GM18511 (cell line): ENCODE measurements at regions not wholly inside any gene's neighbourhood (a gene's known extent, or its start where the extent isn't known, plus 50 kb on each side); places are given as distances from the start of the nearest gene placed in this dataset.

Source experiments
- ATAC-seq: cut with Tn5 transposase; IDR thresholded peaks from one replicate; pipeline ENCODE4 v1.9.1; 2021; ENCODE audit warnings: mild to moderate bottlenecking, moderate library complexity; ENCODE audit not compliant: unreplicated experiment

DNA sequence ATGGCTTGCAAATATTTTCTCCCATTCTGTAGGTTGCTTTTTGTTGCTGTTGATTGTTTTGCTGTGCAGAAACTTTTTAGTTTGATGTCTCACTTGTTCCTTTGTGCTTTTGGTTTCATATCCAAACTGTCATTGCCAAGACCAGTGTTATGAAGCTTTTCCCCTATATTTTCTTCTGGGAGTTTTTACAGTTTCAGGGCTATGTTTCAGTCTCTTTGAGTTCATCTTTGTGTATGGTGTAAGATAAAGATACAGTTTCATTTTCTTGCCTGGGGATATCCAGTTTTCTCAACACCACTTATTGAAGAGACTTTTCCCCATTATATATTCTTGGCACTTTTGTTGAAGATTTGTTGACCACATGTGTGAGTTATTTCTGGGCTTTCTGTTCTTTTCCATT is 139.9 kb downstream of the MRPL57 start:
- no peak for ATAC-seq

DNA sequence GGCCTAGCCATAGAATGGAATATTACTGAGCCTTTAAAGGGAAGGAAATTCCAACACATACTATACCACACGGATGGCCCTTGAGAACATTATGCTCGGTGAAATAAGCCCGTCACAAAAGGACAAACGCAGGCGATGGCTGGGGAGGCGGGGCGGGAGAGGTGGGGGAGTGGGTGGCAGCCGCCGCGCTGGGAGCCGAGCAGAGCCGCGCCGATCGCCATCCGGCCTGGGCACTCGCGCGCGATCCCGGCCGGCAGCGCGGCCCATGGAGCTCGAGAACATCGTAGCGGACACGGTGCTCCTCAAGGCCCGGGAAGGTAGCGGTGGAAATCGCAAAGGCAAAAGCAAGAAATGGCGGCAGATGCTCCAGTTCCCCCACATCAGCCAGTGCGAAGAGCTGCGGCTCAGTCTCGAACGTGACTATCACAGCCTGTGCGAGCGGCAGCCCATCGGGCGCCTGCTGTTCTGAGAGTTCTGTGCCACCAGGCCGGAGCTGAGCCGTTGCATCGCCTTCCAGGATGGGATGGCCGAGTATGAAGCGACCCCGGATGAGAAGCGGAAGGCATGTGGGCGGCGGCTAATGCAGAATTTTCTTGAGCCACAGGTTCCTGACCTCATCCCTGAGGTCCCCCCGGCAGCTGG is 140.1 kb downstream of the ZDHHC20 start:
- ATAC-seq, result no peak

GRCh38 chr13:21319869-21320641 is 139.0 kb downstream of the ZDHHC20 start:
- no peak for ATAC-seq

DNA sequence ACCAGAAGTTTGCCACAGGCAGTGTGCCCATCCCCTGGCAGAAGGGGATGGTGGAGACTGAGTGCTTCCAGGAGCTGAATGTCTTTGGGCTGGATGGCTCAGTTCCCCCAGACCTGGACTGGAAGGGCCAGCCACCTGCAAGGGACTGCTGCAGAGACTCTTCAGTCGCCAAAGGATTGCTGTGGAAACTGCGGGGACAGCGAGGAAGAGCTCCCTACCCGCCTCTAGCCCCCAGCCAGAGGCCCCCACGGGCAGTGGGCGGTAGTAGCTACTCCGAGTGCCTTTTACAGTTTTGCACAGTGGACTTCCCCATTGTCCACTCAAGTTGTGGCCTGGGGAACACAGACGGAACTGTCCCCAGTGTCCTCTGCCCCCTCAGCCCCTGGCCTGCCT is 138.5 kb downstream of the ZDHHC20 start:
- no peak for ATAC-seq

DNA sequence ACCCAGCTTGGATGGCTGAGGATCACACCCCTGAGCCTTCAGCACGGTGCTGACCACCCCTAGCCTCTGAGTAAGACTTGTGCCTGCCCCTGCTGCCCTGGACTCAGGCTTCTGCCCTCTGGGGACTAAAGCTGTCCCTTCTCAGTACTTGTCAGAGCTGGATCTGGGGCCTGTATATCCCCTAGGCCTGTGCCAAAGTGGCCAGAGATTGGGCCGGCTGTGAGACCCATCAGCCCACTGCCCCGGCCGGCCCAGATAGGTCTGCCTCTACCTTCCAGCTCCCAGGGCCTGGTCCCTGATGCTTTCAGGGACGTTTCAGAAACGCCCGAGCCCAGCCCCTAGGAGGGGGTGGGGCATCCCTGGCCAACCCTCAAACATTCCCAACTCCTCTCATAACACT is 137.8 kb downstream of the ZDHHC20 start:
- no peak for ATAC-seq

DNA sequence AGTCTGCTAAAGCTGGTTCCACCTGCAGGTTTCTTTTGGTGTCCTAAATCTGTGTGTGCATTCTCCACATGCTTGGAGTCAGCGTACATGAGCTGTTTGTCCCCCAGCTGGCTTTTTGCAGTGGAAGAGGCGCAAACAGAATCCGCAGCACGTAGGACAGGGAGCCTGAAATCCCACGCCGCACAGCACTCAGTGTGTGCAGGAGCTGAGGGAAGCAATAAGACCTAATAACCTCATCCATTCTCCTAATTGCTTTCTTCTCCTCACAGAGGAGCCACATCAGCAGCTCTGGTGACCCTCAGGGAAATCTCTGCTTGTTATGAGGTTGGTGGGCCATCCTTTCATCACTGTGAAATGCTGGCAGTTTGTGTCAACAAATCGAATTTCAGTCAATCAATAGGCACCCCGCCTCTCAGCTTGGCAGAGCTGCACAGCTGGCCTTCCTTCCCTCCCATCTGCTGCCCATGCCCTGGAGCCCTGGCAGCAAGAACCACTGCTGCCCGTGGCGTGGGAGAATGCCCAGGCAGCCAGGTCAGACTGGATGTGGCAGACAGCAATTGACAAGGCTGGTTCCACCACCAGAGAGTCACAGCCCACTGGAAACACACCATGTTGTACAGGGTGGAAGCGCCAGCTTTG is 136.7 kb downstream of the ZDHHC20 start:
- no peak for ATAC-seq
